CD4-positive, alpha-beta T cell (primary cell): ENCODE measurements at regions not wholly inside any gene's neighbourhood (a gene's known extent, or its start where the extent isn't known, plus 50 kb on each side); places are given as distances from the start of the nearest gene placed in this dataset.

Experiments used
- ATAC-seq: fragments of 200-7000 bp; cut with Tn5 transposase; one replicate; pipeline ENCODE4 v1.10.0; 2022; ENCODE audit warnings: mild to moderate bottlenecking; ENCODE audit not compliant: poor library complexity
- CTCF ChIA-PET: fragments of 350-600 bp; sonication (Branson Sonifier 250); formaldehyde crosslinking; loops from one replicate; lab custom pipeline; 2021; ENCODE audit warnings: antibody characterized with exemption, inconsistent platforms; lab: Charles Lee
- POLR2A ChIA-PET: fragments of 350-600 bp; sonication (Branson Sonifier 250); formaldehyde crosslinking; loops from one replicate; lab custom pipeline; 2021; ENCODE audit warnings: antibody characterized with exemption, inconsistent platforms; lab: Charles Lee
- DNase-seq, 14 experiments: peaks; one replicate each; pipeline ENCODE4 v3.0.0-alpha.2; 2013 to 2020; ENCODE audit warnings: mixed read lengths in 2 of 14
- H3K27ac ChIP-seq, 2 donors: one replicate each; pipeline versions ENCODE4 v1.5.1 to v1.7.0; 2013; ENCODE audit warnings: low read length in 2 of 2, low read depth in 1 of 2, mild to moderate bottlenecking in 1 of 2
- H3K27me3 ChIP-seq, 2 experiments: 1 replicate in 1 of 2; 2 replicates in 1 of 2; pipeline versions ENCODE4 v1.6.1 to v1.7.0; 2013; ENCODE audit warnings: low read length in 2 of 2, control low read depth in 1 of 2, mild to moderate bottlenecking in 1 of 2, moderate library complexity in 1 of 2; ENCODE audit not compliant: insufficient read depth in 2 of 2, control insufficient read depth in 1 of 2
- H3K36me3 ChIP-seq: one replicate; pipeline ENCODE4 v1.6.1; 2013; ENCODE audit warnings: low read length, control low read depth; ENCODE audit not compliant: insufficient read depth
- H3K4me1 ChIP-seq: one replicate; pipeline ENCODE4 v1.6.1; 2013; ENCODE audit warnings: low read length, control low read depth; ENCODE audit not compliant: insufficient read depth
- H3K4me3 ChIP-seq: one replicate; pipeline ENCODE4 v1.5.1; 2013; ENCODE audit warnings: mild to moderate bottlenecking, low read length, moderate library complexity
- H3K9me3 ChIP-seq, 2 experiments: 1 replicate in 1 of 2; 2 replicates in 1 of 2; pipeline versions ENCODE4 v1.6.1 to v1.7.0; 2013; ENCODE audit warnings: low read length in 2 of 2, mild to moderate bottlenecking in 2 of 2, control low read depth in 1 of 2, moderate library complexity in 1 of 2; ENCODE audit not compliant: control insufficient read depth in 1 of 2, insufficient read depth in 1 of 2
- H3K27ac Mint-ChIP-seq: one replicate; pipeline ENCODE4 v1.8.0; 2020; ENCODE audit warnings: mixed read lengths
- H3K27me3 Mint-ChIP-seq: one replicate; pipeline ENCODE4 v1.8.0; 2021; ENCODE audit warnings: mixed read lengths
- H3K36me3 Mint-ChIP-seq: one replicate; pipeline ENCODE4 v1.8.0; 2021; ENCODE audit warnings: low read depth, mixed read lengths
- H3K4me1 Mint-ChIP-seq: one replicate; pipeline ENCODE4 v1.8.0; 2021; ENCODE audit warnings: low read depth, mixed read lengths
- H3K4me3 Mint-ChIP-seq: one replicate; pipeline ENCODE4 v1.8.0; 2020; ENCODE audit warnings: mild to moderate bottlenecking, mixed read lengths
- H3K9me3 Mint-ChIP-seq: one replicate; pipeline ENCODE4 v1.8.0; 2020; ENCODE audit warnings: mixed read lengths
- CTCF ChIP-seq: fragments of 200-600 bp; IDR thresholded peaks from one replicate; pipeline ENCODE4 v1.8.0; 2022; ENCODE audit warnings: antibody characterized with exemption, mild to moderate bottlenecking
- intact Hi-C, 2 experiments: fragments of 100-400 bp; cut with DNase I in 1 of 2; cut with micrococcal nuclease in 1 of 2; formaldehyde crosslinking; loops; one replicate each; pipeline versions ENCODE4 v1.15.1 to v1.9.0; 2023 to 2025; cut with DNase I, micrococcal nuclease

GRCh38 chr3:25377042-25377441 lies 51.0 kb upstream of the RARB start:
- Histone ChIP-seq H3K27ac (no peak overlapping the region), H3K27me3 (no peaks in the 10 kb centered on the region), H3K36me3 (no peaks in the 10 kb centered on the region), H3K4me3 (no peak overlapping the region), H3K4me1 (no peaks in the 10 kb centered on the region), H3K9me3 (no peaks in the 10 kb centered on the region)
- ChIA-PET CTCF (no interaction called here), POLR2A (no interaction called here)
- no peak for DNase-seq
- Mint-ChIP-seq H3K9me3 (peaks cover 7% of the 10 kb centered on the region), H3K4me1 (no peaks in the 10 kb centered on the region), H3K27me3 (no peaks in the 10 kb centered on the region), H3K27ac (no peak overlapping the region), H3K36me3 (no peaks in the 10 kb centered on the region), H3K4me3 (no peak overlapping the region)
- ATAC-seq: no peak
- intact Hi-C loops: no loop called here
- TF ChIP-seq CTCF: no peak
